ENCODE measurements at regions not wholly inside any gene's neighbourhood (a gene's known extent, or its start where the extent isn't known, plus 50 kb on each side); places are given as distances from the start of the nearest gene placed in this dataset.

DNA sequence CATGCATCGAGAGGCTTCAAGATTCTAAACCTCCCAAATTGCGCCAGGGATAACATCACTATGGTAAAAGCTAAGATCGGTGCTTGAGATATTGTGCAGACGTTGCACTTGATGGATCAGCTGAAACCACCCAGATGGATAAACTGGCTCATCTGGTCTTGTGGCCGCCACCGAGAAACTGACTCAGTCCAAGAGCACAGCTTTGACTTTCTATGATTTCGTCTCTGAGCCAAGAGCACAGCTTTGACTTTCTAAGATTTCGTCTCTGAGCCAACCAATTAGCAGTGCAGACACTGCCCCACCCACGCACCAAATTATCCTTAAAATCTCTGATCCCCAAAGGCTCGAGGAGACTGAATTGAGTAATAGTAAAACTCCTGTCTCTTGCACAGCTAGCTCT is 687.2 kb downstream of the FAM133A start:
- no peak for DNase-seq

- no peak for DNase-seq
Observed at GRCh38 chrX:94365736-94366135, 691.7 kb downstream of the FAM133A start.

- no peak for DNase-seq
Observed at GRCh38 chrX:94366616-94367015, 692.6 kb downstream of the FAM133A start.

GRCh38 chrX:94389044-94389443 is 715.0 kb downstream of the FAM133A start:
- DNase-seq = no peak

- DNase-seq = no peak
Observed at GRCh38 chrX:94400488-94400887, 726.5 kb downstream of the FAM133A start.

- DNase-seq = no peak
Observed at GRCh38 chrX:94401426-94401825, 727.4 kb downstream of the FAM133A start.

GRCh38 chrX:94414746-94415145 is 740.7 kb downstream of the FAM133A start:
- no peak for DNase-seq

DNA sequence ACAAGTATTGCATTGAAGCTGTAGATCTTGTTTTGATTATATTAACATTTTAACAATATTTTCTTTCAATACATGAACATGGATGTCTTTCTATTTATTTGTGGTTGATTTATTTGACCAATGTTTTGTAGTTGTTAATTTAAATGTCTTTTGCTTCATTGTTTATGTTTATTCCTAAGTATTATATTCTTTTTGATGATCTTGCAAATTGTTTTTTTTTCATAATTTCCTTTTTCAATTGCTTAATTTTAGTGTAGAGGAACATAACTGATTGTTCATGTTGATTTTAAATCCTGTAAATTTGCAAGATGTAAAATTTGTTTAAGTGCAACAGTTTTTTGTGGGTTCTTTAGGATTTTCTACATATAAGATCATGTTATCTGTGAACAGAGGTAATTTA is 744.1 kb downstream of the FAM133A start:
- no peak for DNase-seq

DNA sequence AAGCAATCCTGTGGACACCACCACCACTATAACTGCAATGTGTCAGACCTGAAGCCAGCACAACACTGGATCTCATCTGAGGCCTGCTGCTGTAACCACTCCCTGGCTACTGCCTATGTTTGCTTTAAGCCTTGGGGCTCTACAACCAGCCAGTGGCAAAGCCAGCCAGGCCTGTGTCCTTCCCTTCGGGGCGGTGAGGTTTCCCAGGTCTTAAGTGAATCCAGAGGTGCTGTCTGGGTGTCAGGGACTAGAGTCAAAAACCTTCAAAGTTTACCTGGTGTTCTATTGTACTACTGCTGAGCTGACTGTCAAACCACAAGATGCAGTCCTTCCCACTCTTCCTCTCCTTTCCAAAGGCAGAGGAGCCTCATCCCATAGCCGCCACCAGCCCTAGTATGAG is 750.5 kb downstream of the FAM133A start:
- no peak for DNase-seq

- no peak for DNase-seq
Observed at GRCh38 chrX:94430091-94430490, 756.1 kb downstream of the FAM133A start.

DNA sequence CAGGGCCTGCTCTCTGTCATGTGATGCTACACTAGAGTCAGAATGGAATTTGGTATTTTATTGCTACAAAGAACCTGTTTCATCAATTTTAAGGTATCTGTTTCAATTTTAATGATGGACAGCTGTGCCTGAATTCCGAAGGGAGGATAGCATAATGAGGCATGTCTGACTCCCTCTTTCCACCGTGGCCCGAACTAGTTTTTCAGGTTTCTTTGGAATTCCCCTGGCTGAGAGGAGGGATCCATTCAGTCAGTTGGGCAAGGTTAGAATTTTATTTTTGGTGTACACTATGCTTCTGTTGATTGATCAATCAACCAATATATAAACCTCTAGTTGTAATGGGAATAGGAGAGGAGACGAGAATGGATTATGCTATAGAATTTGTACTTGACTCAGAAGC is 761.8 kb downstream of the FAM133A start:
- DNase-seq = no peak

GRCh38 chrX:94454159-94454558 is 780.2 kb downstream of the FAM133A start:
- DNase-seq = no peak

DNA sequence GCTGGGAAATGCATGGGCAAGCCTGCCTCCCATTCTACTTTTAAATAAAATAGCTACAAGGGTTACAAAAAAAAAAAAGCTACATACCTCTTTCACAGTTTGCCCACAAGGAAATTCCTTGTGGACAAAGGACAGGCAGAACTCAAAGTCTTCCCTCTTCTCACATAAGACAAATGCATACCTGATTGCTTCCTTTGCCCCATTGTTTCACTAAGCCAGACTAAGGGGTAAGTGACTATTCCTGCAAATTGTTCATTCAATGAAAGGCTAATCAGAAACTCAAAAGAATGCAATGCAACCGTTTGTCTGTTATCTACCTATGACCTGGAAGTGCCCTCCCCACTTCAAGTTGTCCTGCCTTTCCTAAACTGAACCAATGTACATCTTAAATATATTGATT is 780.6 kb downstream of the FAM133A start:
- DNase-seq = no peak

DNA sequence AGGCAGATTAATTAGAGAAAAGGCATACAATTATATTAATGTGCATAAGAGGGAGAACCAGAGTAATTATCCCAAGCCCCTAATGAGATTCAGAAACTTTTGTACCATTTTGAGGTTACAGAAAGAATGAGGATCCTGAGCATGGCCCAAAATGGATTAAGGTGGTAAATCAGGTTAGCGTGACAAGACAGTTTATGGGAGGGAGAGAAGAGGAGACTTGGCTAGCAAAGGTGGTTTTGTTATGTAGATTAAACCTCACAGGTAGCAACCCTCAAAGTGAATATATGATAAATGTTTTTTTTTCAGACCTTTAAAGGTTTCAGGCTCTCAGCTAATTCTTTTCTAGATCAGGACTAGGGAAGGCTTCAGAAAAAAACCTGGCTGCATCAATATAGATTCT is 781.8 kb downstream of the FAM133A start:
- DNase-seq = no peak

- DNase-seq = no peak
Observed at GRCh38 chrX:94492541-94492940, 818.5 kb downstream of the FAM133A start.

DNA sequence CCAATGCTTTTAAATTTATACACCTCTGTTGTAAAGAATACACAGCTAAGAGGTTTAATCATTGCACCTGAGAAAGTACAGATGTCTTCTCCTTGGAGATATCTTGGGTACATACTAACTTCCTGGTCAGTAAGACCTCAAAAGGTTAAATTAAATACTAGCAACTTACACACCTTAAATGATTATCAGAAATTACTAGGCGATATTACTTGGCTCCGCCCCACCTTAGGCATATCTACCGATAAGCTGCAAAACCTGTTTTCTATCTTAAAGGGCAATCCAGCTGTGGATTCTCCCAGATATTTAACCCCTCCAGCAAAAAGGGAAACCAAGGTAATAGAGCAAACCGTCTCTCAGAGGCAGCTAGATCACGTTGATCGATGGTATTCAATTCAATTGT is 819.4 kb downstream of the FAM133A start:
- no peak for DNase-seq

DNA sequence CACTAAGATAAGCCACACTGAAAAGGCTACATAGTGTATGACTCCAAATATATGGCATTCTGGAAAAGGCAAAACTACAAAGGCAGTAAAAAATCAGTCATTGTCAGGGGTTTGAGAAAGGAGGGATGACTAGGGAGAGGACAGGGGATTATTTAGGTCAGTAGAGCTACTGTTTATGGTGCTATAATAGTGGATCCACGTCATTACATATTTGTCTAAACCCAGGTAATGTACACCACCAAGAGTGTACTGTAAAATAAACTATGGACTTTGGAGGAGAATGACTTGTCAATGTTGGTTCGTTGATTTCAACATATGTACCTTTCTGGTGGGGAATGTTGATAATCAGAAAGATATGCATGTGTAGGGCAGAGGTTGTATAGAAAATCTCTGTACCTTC is 837.6 kb downstream of the FAM133A start:
- no peak for DNase-seq

GRCh38 chrX:94515009-94515408 is 841.0 kb downstream of the FAM133A start:
- no peak for DNase-seq

- no peak for DNase-seq
Observed at GRCh38 chrX:94524867-94525266, 850.9 kb downstream of the FAM133A start.

DNA sequence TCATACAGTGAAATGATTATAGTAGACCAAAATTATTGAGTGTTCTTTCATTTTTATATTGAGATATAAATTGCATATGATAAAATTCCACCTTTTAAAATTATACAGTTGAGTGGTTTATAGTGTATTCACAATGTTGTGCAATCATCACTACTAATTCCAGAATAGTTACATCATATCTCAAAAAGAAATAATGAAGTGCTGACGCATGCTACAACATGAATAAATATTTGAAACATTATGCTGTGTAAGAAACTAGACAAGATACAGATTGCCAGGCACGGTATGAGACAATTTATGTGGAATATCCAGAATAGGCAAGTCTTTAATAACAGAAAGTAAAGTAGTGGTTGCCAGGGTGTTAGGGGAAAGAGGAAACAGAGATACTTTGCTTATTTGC is 871.7 kb downstream of the FAM133A start:
- DNase-seq = no peak

GRCh38 chrX:94551831-94552230 is 877.8 kb downstream of the FAM133A start:
- no peak for DNase-seq

DNA sequence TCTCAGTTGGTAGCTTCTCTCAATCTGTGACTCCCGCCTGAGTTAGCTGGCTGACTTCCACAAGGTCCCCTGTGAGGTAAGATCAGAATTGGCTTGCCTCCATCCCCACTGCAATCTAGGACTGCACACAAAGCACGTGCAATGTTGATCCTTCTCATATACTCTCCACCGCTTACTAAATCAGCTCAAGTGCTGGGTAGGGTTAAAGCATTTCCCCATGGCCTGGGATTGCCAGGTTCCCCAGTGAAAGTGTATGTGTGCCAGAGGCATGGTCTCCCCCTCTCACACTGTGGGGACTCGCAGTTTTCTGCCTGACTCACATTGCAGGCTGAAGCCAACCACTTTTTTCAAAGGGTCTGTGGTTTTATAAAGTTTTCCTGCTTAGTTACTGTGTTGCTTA is 886.9 kb downstream of the FAM133A start:
- no peak for DNase-seq

- no peak for DNase-seq
Observed at GRCh38 chrX:94576367-94577004, 902.5 kb downstream of the FAM133A start.

GRCh38 chrX:94600077-94600476 is 926.1 kb downstream of the FAM133A start:
- no peak for DNase-seq

DNA sequence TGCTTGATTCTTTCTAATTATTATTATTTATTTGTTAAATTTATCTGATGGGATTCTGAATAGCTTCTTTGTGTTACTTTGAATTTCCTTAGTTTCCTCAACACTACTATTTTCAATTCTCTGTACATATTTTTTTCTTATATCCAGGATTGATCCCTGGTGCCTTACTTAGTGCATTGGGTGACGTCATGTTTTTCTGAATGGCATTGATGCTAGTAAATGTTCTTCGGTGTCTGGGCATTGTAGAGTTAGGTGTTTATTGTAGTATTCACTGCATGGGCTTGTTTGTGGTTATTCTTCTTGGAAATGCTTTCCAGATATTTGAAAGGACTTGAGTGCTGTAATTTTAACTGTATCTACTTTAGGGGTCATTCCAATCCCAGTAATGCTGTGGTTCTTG is 938.1 kb downstream of the FAM133A start:
- no peak for DNase-seq

- no peak for DNase-seq
Observed at GRCh38 chrX:94633237-94633636, 959.2 kb downstream of the FAM133A start.

All from NCI-H1417 treated with DMSO at 0.1 percent for 48 hours (cell line).